ENCODE measurements at regions not wholly inside any gene's neighbourhood (a gene's known extent, or its start where the extent isn't known, plus 50 kb on each side); places are given as distances from the start of the nearest gene placed in this dataset.

DNA sequence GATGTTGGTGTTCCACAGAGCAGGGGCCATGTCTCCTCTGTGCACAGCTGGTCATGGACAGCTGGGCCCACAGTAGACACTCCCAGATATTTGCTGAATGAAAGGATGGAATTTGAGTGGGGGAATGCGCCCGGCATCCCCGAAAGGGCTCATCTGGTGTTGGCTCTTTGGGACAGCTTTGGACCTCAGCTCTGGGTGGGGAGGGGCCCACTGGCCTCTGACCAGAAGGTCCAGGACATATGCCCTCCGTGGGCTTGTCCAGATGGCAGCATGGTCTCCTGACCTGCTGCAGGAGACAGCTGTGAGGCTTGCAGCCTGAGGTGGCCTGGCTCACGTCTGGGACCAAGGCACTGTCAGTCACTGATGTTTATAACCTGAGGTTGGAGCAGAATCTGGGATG, 160.4 kb upstream of the AJAP1 start:
- ATAC-seq (ENCODE audit: insufficient read depth, low read depth) (no peak), DNase-seq (no peak)
- no peak for TF ChIP-seq EZH2 (IDR thresholded peaks at IDR 0.05; ENCODE audit: borderline replicate concordance, low read depth, low read length, severe bottlenecking)
- TF ChIP-seq, protein P1, sequence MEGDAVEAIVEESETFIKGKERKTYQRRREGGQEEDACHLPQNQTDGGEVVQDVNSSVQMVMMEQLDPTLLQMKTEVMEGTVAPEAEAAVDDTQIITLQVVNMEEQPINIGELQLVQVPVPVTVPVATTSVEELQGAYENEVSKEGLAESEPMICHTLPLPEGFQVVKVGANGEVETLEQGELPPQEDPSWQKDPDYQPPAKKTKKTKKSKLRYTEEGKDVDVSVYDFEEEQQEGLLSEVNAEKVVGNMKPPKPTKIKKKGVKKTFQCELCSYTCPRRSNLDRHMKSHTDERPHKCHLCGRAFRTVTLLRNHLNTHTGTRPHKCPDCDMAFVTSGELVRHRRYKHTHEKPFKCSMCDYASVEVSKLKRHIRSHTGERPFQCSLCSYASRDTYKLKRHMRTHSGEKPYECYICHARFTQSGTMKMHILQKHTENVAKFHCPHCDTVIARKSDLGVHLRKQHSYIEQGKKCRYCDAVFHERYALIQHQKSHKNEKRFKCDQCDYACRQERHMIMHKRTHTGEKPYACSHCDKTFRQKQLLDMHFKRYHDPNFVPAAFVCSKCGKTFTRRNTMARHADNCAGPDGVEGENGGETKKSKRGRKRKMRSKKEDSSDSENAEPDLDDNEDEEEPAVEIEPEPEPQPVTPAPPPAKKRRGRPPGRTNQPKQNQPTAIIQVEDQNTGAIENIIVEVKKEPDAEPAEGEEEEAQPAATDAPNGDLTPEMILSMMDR (IDR thresholded peaks at IDR 0.05; ENCODE audit: borderline replicate concordance, extremely low read depth, low read length, poor library complexity, severe bottlenecking), result no peak
- Histone ChIP-seq H4K20me1 (ENCODE audit: insufficient read depth, low read length) (no peaks in the 10 kb centered on the region), H3K4me2 (ENCODE audit: insufficient read depth, low read length) (no peak overlapping the region), H3K4me1 (ENCODE audit: insufficient read depth, low read length) (no peaks in the 10 kb centered on the region), H3K27me3 (ENCODE audit: insufficient read depth, low read length, poor library complexity) (no peaks in the 10 kb centered on the region), H2AFZ (ENCODE audit: low read depth, low read length) (no peak overlapping the region), H3K36me3 (ENCODE audit: insufficient read depth, low read length) (no peaks in the 10 kb centered on the region), H3K27ac (ENCODE audit: low read length) (no peak overlapping the region), H3K9me3 (ENCODE audit: insufficient read depth, low read length, severe bottlenecking) (no peaks in the 10 kb centered on the region), H3K4me3 (ENCODE audit: low read depth in 1 of 2, low read length in 2 of 2) (no peak overlapping the region), H3K9ac (ENCODE audit: low read depth, low read length) (no peak overlapping the region), H3K79me2 (ENCODE audit: insufficient read depth, low read length) (no peaks in the 10 kb centered on the region)

DNA sequence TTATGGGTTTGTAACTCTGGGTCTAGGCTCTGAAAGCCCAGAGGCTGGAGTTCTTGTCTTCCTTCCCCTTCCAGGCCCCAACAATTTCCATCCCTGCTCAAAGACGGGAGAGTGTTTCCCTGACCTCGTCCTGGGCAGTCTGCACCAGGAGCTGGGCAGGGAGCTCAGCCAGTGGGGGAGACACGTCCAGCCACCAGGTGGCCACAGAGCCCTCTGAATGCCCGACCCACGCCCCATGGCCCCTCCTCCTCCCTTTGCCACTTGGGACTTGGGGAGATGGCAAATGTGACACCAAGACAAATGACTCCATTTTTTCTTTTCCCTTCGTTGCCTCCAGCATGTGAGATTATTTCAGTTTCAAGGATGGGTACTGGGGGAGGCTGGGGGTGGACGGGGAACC, 159.9 kb upstream of the AJAP1 start:
- no peaks in the 10 kb centered on the region for H3K79me2 ChIP-seq (ENCODE audit: insufficient read depth, low read length)
- H3K27ac ChIP-seq (ENCODE audit: low read length), result no peak overlapping the region
- TF ChIP-seq, protein P1 (IDR thresholded peaks at IDR 0.05; ENCODE audit: borderline replicate concordance, extremely low read depth, low read length, poor library complexity, severe bottlenecking), result no peak
- TF ChIP-seq EZH2 (IDR thresholded peaks at IDR 0.05; ENCODE audit: borderline replicate concordance, low read depth, low read length, severe bottlenecking), result no peak
- H3K36me3 ChIP-seq (ENCODE audit: insufficient read depth, low read length), result no peaks in the 10 kb centered on the region
- no peak overlapping the region for H2AFZ ChIP-seq (ENCODE audit: low read depth, low read length)
- DNase-seq (no peak), ATAC-seq (ENCODE audit: insufficient read depth, low read depth) (no peak)
- no peaks in the 10 kb centered on the region for H3K27me3 ChIP-seq (ENCODE audit: insufficient read depth, low read length, poor library complexity)
- H3K4me3 ChIP-seq (ENCODE audit: low read depth in 1 of 2, low read length in 2 of 2), result no peak overlapping the region
- H3K9ac ChIP-seq (ENCODE audit: low read depth, low read length), result no peak overlapping the region
- H3K9me3 ChIP-seq (ENCODE audit: insufficient read depth, low read length, severe bottlenecking), result no peaks in the 10 kb centered on the region
- no peaks in the 10 kb centered on the region for H4K20me1 ChIP-seq (ENCODE audit: insufficient read depth, low read length)
- H3K4me2 ChIP-seq (ENCODE audit: insufficient read depth, low read length), result no peak overlapping the region
- H3K4me1 ChIP-seq (ENCODE audit: insufficient read depth, low read length), result no peaks in the 10 kb centered on the region

DNA sequence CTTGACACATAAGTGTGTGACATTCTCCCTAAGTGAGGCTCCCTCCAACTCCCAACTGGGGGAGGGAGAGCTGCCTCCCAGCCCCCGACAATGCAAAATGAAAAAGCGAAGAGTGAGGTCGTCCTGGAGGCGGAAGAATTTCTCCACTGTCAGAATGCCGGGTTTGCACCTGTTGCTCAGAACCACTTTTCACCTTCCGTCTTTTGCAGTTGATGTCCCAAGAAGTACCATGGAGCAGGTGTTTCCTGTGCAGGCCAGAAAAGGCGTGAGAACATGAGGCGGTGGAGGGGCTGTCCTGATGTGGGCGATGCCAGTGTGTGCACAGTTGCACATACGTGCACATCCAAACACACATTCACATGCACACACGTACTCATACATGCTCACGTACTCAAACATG, 158.6 kb upstream of the AJAP1 start:
- H2AFZ ChIP-seq (ENCODE audit: low read depth, low read length), result no peak overlapping the region
- DNase-seq (no peak), ATAC-seq (ENCODE audit: insufficient read depth, low read depth) (no peak)
- H3K4me3 ChIP-seq (ENCODE audit: low read depth in 1 of 2, low read length in 2 of 2), result no peak overlapping the region
- TF ChIP-seq, protein P1 (IDR thresholded peaks at IDR 0.05; ENCODE audit: borderline replicate concordance, extremely low read depth, low read length, poor library complexity, severe bottlenecking), result no peak
- TF ChIP-seq EZH2 (IDR thresholded peaks at IDR 0.05; ENCODE audit: borderline replicate concordance, low read depth, low read length, severe bottlenecking), result no peak
- no peaks in the 10 kb centered on the region for H3K36me3 ChIP-seq (ENCODE audit: insufficient read depth, low read length)
- no peaks in the 10 kb centered on the region for H4K20me1 ChIP-seq (ENCODE audit: insufficient read depth, low read length)
- no peaks in the 10 kb centered on the region for H3K79me2 ChIP-seq (ENCODE audit: insufficient read depth, low read length)
- no peaks in the 10 kb centered on the region for H3K9me3 ChIP-seq (ENCODE audit: insufficient read depth, low read length, severe bottlenecking)
- no peak overlapping the region for H3K9ac ChIP-seq (ENCODE audit: low read depth, low read length)
- H3K4me1 ChIP-seq (ENCODE audit: insufficient read depth, low read length), result no peaks in the 10 kb centered on the region
- H3K27me3 ChIP-seq (ENCODE audit: insufficient read depth, low read length, poor library complexity), result no peaks in the 10 kb centered on the region
- H3K27ac ChIP-seq (ENCODE audit: low read length), result no peak overlapping the region
- H3K4me2 ChIP-seq (ENCODE audit: insufficient read depth, low read length), result no peak overlapping the region

DNA sequence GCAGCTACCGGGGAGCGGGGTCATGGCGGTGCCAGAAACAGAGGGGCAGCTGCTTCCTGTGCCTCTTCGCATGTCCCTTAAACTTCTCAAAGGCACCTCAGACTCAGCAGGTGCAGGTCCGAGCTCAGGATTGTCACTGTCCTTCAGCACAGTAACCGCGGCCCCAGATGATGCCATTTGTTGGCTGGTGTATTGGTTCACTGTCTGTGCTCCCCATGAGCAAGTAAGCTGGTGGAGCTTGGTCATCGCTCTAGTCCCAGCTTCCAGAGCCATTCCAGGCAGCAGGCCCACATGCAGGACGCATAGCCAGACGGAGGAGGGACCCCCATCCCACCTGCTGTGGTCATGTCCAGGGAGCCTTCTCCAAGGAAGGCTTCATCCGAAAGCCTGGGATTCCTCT, 154.0 kb upstream of the AJAP1 start:
- no peak overlapping the region for H3K4me3 ChIP-seq (ENCODE audit: low read depth in 1 of 2, low read length in 2 of 2)
- no peaks in the 10 kb centered on the region for H3K79me2 ChIP-seq (ENCODE audit: insufficient read depth, low read length)
- no peaks in the 10 kb centered on the region for H4K20me1 ChIP-seq (ENCODE audit: insufficient read depth, low read length)
- no peak overlapping the region for H2AFZ ChIP-seq (ENCODE audit: low read depth, low read length)
- no peak overlapping the region for H3K4me2 ChIP-seq (ENCODE audit: insufficient read depth, low read length)
- TF ChIP-seq EZH2 (IDR thresholded peaks at IDR 0.05; ENCODE audit: borderline replicate concordance, low read depth, low read length, severe bottlenecking), result no peak
- TF ChIP-seq, protein P1 (IDR thresholded peaks at IDR 0.05; ENCODE audit: borderline replicate concordance, extremely low read depth, low read length, poor library complexity, severe bottlenecking), result no peak
- no peaks in the 10 kb centered on the region for H3K4me1 ChIP-seq (ENCODE audit: insufficient read depth, low read length)
- no peaks in the 10 kb centered on the region for H3K36me3 ChIP-seq (ENCODE audit: insufficient read depth, low read length)
- H3K9me3 ChIP-seq (ENCODE audit: insufficient read depth, low read length, severe bottlenecking), result no peaks in the 10 kb centered on the region
- no peak for ATAC-seq (ENCODE audit: insufficient read depth, low read depth)
- no peak overlapping the region for H3K9ac ChIP-seq (ENCODE audit: low read depth, low read length)
- H3K27me3 ChIP-seq (ENCODE audit: insufficient read depth, low read length, poor library complexity), result no peaks in the 10 kb centered on the region
- no peak for DNase-seq
- no peak overlapping the region for H3K27ac ChIP-seq (ENCODE audit: low read length)

Measured in DND-41 (cell line).